HepG2 (cell line): ENCODE measurements at regions not wholly inside any gene's neighbourhood (a gene's known extent, or its start where the extent isn't known, plus 50 kb on each side); places are given as distances from the start of the nearest gene placed in this dataset.

Source experiments
- ATAC-seq: fragments of 200-7000 bp; cut with Tn5 transposase; 3 replicates; pipeline ENCODE4 v1.9.1; 2020; ENCODE audit warnings: mild to moderate bottlenecking, moderate library complexity
- BruUV-seq: library from RNA; stranded (reverse); fragments of 400-500 nt; replicated peaks from 2 replicates; lab custom pipeline; 2021; lab: Mats Ljungman, UMichigan
- CTCF ChIA-PET: fragments of 300-600 bp; formaldehyde crosslinking; extraction: SDS; loops from one replicate; lab custom pipeline; 2021; ENCODE audit warnings: low total read pairs, inconsistent platforms, low intra/inter-chr PET ratio; lab: Yijun Ruan, JAX
- POLR2A ChIA-PET: fragments of 350-600 bp; sonication (Branson Sonifier 250); formaldehyde crosslinking; loops from one replicate; lab custom pipeline; 2020; ENCODE audit warnings: antibody characterized with exemption, inconsistent platforms; lab: Yijun Ruan, JAX
- DNase-seq: peaks from one replicate; pipeline ENCODE4 v3.0.0-alpha.2; 2015; ENCODE audit warnings: low spot score
- FAIRE-seq: peaks from 3 replicates; lab custom pipeline; 2011; peaks lifted over from hg19 to GRCh38; lab: Jason Lieb, UNC
- H2AFZ ChIP-seq: one replicate; pipeline ENCODE4 v1.6.1; 2011; ENCODE audit warnings: low read length, inconsistent platforms
- H3K27ac ChIP-seq: fragments of 300-600 bp; 3 replicates; pipeline ENCODE4 v1.8.0; 2011; ENCODE audit warnings: mixed run types, mild to moderate bottlenecking, mixed read lengths, low read length, inconsistent platforms; ENCODE audit not compliant: insufficient read depth; ENCODE audit errors: extremely low read length
- H3K27me3 ChIP-seq, 2 experiments: fragments of 200-600 bp in 1 of 2; 2 replicates in 1 of 2; 3 replicates in 1 of 2; pipeline versions ENCODE4 v1.6.0 to v1.8.0; 2011; ENCODE audit warnings: low read length in 2 of 2, mild to moderate bottlenecking in 2 of 2, moderate library complexity in 2 of 2, inconsistent platforms in 1 of 2; ENCODE audit not compliant: insufficient read depth in 2 of 2, control insufficient read depth in 1 of 2
- H3K36me3 ChIP-seq, 2 experiments: fragments of 200-600 bp in 1 of 2; replicated peaks in 1 of 2; 2 replicates in 1 of 2; 3 replicates in 1 of 2; pipeline versions ENCODE4 v1.5.1 to v1.8.0; 2011; ENCODE audit warnings: low read length in 2 of 2, inconsistent platforms in 1 of 2; ENCODE audit not compliant: insufficient read depth in 2 of 2, control insufficient read depth in 1 of 2
- H3K4me1 ChIP-seq: 2 replicates; pipeline ENCODE4 v1.5.1; 2012; ENCODE audit warnings: low read length, inconsistent platforms; ENCODE audit not compliant: insufficient read depth
- H3K4me2 ChIP-seq: 2 replicates; pipeline ENCODE4 v1.6.0; 2011; ENCODE audit warnings: low read depth, low read length, inconsistent platforms
- H3K4me3 ChIP-seq, 3 experiments: fragments of 200-600 bp in 1 of 3; sonication (generic), shearing (Covaris generic) in 1 of 3; replicated peaks in 1 of 3; 2 replicates each; pipeline ENCODE4 v1.5.1; 2011 to 2016; ENCODE audit warnings: low read length in 3 of 3, inconsistent platforms in 2 of 3, low read depth in 2 of 3, mild to moderate bottlenecking in 2 of 3, control low read depth in 1 of 3, mixed read lengths in 1 of 3; ENCODE audit not compliant: insufficient read depth in 1 of 3
- H3K79me2 ChIP-seq: one replicate; pipeline ENCODE4 v1.6.1; 2011; ENCODE audit warnings: low read length, inconsistent platforms; ENCODE audit not compliant: insufficient read depth
- H3K9ac ChIP-seq: 2 replicates; pipeline ENCODE4 v1.6.0; 2011; ENCODE audit warnings: mild to moderate bottlenecking, low read depth, low read length, inconsistent platforms; ENCODE audit not compliant: insufficient read depth
- H3K9me3 ChIP-seq: 2 replicates; pipeline ENCODE4 v1.5.1; 2012; ENCODE audit warnings: mild to moderate bottlenecking, low read length
- H4K20me1 ChIP-seq: 2 replicates; pipeline ENCODE4 v1.6.0; 2011; ENCODE audit warnings: inconsistent platforms, mild to moderate bottlenecking, low read length, moderate library complexity; ENCODE audit not compliant: insufficient read depth
- ATAD3A ChIP-seq: sonication (generic); formaldehyde crosslinking; IDR thresholded peaks from 2 replicates; pipeline ENCODE4 v1.4.0; 2020; ENCODE audit warnings: missing genetic modification reagents
- CHCHD3 ChIP-seq: sonication (generic); formaldehyde crosslinking; IDR thresholded peaks from 2 replicates; pipeline ENCODE4 v1.8.0; 2022; ENCODE audit warnings: mild to moderate bottlenecking, missing genetic modification reagents, moderate library complexity
- CHD4 ChIP-seq: fragments of 200-600 bp; sonication (generic); IDR thresholded peaks from 2 replicates; pipeline ENCODE4 v1.7.0; 2017; ENCODE audit warnings: mild to moderate bottlenecking, low read length, borderline replicate concordance
- DNMT1 ChIP-seq: sonication (generic); formaldehyde crosslinking; IDR thresholded peaks from 2 replicates; pipeline ENCODE4 v1.5.1; 2020; ENCODE audit warnings: mild to moderate bottlenecking, missing genetic modification reagents
- GMEB1 ChIP-seq: sonication (generic); formaldehyde crosslinking; IDR thresholded peaks from 2 replicates; pipeline ENCODE4 v1.5.1; 2020; ENCODE audit warnings: missing genetic modification reagents, mild to moderate bottlenecking, borderline replicate concordance
- KLF15 ChIP-seq: sonication (generic); formaldehyde crosslinking; IDR thresholded peaks from 2 replicates; pipeline ENCODE4 v1.8.1; 2023; ENCODE audit warnings: borderline replicate concordance, mild to moderate bottlenecking, inconsistent platforms, missing genetic modification reagents, mixed read lengths
- KMT2B ChIP-seq: IDR thresholded peaks from 2 replicates; pipeline ENCODE4 v1.6.1; 2016; ENCODE audit warnings: missing genetic modification reagents, missing compliant biosample characterization
- MAFF ChIP-seq: IDR thresholded peaks from 2 replicates; pipeline ENCODE4 v1.6.1; 2011; ENCODE audit warnings: low read depth, low read length, improper control_type of control experiment
- MAFK ChIP-seq, 2 experiments: IDR thresholded peaks in 1 of 2; conservative IDR thresholded peaks in 1 of 2; 2 replicates each; pipeline ENCODE4 v1.6.1; 2011; ENCODE audit warnings: improper control_type of control experiment in 2 of 2, low read length in 2 of 2
- MNT ChIP-seq: fragments of 450-650 bp; IDR thresholded peaks from 2 replicates; pipeline ENCODE4 v1.6.1; 2016
- SALL1 ChIP-seq: sonication (generic); formaldehyde crosslinking; IDR thresholded peaks from 2 replicates; pipeline ENCODE4 v1.8.0; 2022; ENCODE audit warnings: mild to moderate bottlenecking, missing genetic modification reagents
- USF2 ChIP-seq, 2 experiments: sonication (generic) in 1 of 2; formaldehyde crosslinking in 1 of 2; IDR thresholded peaks; 2 replicates each; pipeline versions ENCODE4 v1.5.1 to v1.6.1; 2011 to 2020; ENCODE audit warnings: borderline replicate concordance in 1 of 2, low read depth in 1 of 2, low read length in 1 of 2, mild to moderate bottlenecking in 1 of 2, missing genetic modification reagents in 1 of 2, moderate library complexity in 1 of 2
- XRCC5 ChIP-seq: fragments of 200-400 bp; formaldehyde crosslinking; optimal IDR thresholded peaks from 2 replicates; pipeline ENCODE3; 2017; ENCODE audit warnings: mild to moderate bottlenecking, low read length
- ZNF776 ChIP-seq: sonication (generic); formaldehyde crosslinking; IDR thresholded peaks from 2 replicates; pipeline ENCODE4 v1.4.0; 2020; ENCODE audit warnings: mild to moderate bottlenecking, missing genetic modification reagents
- WGBS: methylation state at CpG from one replicate; pipeline ENCODE4 v1.1.6; 2017; ENCODE audit warnings: low lambda C conversion rate; 5-methylcytosine and 5-hydroxymethylcytosine counted together
- in situ Hi-C: cut with HindIII; loops from 2 replicates; pipeline ENCODE4 v1.10.0; 2017; ENCODE audit warnings: low pct_unique_long_range_greater_than_20kb; ENCODE audit not compliant: extremely low pct_ligation_motif_present
- intact Hi-C: fragments of 100-400 bp; cut with micrococcal nuclease; formaldehyde crosslinking; loops from one replicate; pipeline ENCODE4 v1.10.0; 2022; ENCODE audit not compliant: unreplicated experiment

GRCh38 chr9:89756891-89757537, 152.2 kb downstream of the GADD45G start (continued):
- no peak for TF ChIP-seq GMEB1 (CRISPR knock-in tag)
- peak; percentile 35; the same call in 1 of the 2 replicates for TF ChIP-seq MAFF
- TF ChIP-seq DNMT1: no peak
- no peak for TF ChIP-seq KLF15 (CRISPR knock-in tag)
- no peak for TF ChIP-seq ZNF776
- no peak for TF ChIP-seq CHD4
- no peak for TF ChIP-seq ATAD3A (CRISPR knock-in tag)
- 0 out of 4 replicates have a peak, but pooled peaks of 1 of the 2 experiments have one; percentile 37 for TF ChIP-seq MAFK (conservative IDR thresholded peaks at IDR 0.05 in 1 of 2, IDR thresholded peaks at IDR 0.05 in 1 of 2; ENCODE audit: low read length in 2 of 2)
- no peak for TF ChIP-seq CHCHD3 (CRISPR knock-in tag)
- TF ChIP-seq XRCC5: no peak
- no peak for TF ChIP-seq KMT2B (CRISPR knock-in tag)

- Histone ChIP-seq H3K4me1 (peaks cover 11% of the 10 kb centered on the region), H3K27ac (no peak overlapping the region), H3K4me3 (no peak overlapping the region), H3K79me2 (no peaks in the 10 kb centered on the region), H3K36me3 (no peaks in the 10 kb centered on the region), H3K9ac (no peak overlapping the region), H3K4me2 (no peak overlapping the region), H2AFZ (no peak overlapping the region), H4K20me1 (no peaks in the 10 kb centered on the region), H3K27me3 (no peaks in the 10 kb centered on the region), H3K9me3 (no peaks in the 10 kb centered on the region)
- FAIRE-seq (no peak), ATAC-seq (no peak), DNase-seq (no peak)
- ChIA-PET POLR2A (no interaction called here), CTCF (no interaction called here)
- in situ Hi-C loops (no loop called here), intact Hi-C loops (no loop called here)
- no TSS peak for BruUV-seq
- TF ChIP-seq MNT: peak; percentile 98
- no peak for TF ChIP-seq SALL1 (CRISPR knock-in tag)
- peak; percentile 39; the same call in 1 of the 2 replicates for TF ChIP-seq USF2 (IDR thresholded peaks at IDR 0.05; ENCODE audit: low read depth, low read length)
- TF ChIP-seq USF2 (CRISPR knock-in tag; IDR thresholded peaks at IDR 0.05; ENCODE audit: borderline replicate concordance): no peak
- WGBS: 37% methylated on average over 3 of the region's 12 CpGs
Measured at GRCh38 chr9:89757776-89758528, 153.1 kb downstream of the GADD45G start.
